Neural cell (in vitro differentiated cells): ENCODE measurements at regions not wholly inside any gene's neighbourhood (a gene's known extent, or its start where the extent isn't known, plus 50 kb on each side); places are given as distances from the start of the nearest gene placed in this dataset.

Source experiments
- CTCF ChIP-seq: fragments of 450-650 bp; IDR thresholded peaks from 2 replicates; pipeline ENCODE4 v1.5.1; 2014; ENCODE audit warnings: antibody characterized with exemption, mild to moderate bottlenecking, moderate library complexity; ENCODE audit not compliant: poor library complexity, severe bottlenecking
- EZH2 ChIP-seq: fragments of 200-600, 300-800 bp; shearing (Covaris generic), sonication (generic); IDR thresholded peaks from 2 replicates; pipeline ENCODE4 v1.6.1; 2014; ENCODE audit warnings: antibody characterized with exemption, low read length, borderline replicate concordance, mild to moderate bottlenecking; ENCODE audit not compliant: insufficient read depth, poor library complexity, severe bottlenecking
- MXI1 ChIP-seq: fragments of 450-650 bp; conservative IDR thresholded peaks from 2 replicates; pipeline ENCODE4 v1.6.1; 2014; ENCODE audit warnings: antibody characterized with exemption, mild to moderate bottlenecking; ENCODE audit not compliant: poor library complexity, severe bottlenecking
- POLR2AphosphoS5 ChIP-seq: IDR thresholded peaks from 2 replicates; pipeline ENCODE4 v1.6.1; 2012
- RAD21 ChIP-seq: fragments of 450-650 bp; conservative IDR thresholded peaks from 2 replicates; pipeline ENCODE4 v1.6.1; 2014; ENCODE audit warnings: antibody characterized with exemption, mild to moderate bottlenecking, moderate library complexity
- REST ChIP-seq: IDR thresholded peaks from 2 replicates; pipeline ENCODE4 v1.6.1; 2012; ENCODE audit warnings: borderline replicate concordance

GRCh38 chr1:175887521-175887920 lies 144.1 kb upstream of the TNR start:
- TF ChIP-seq CTCF (no peak), EZH2 (no peak), POLR2AphosphoS5 (no peak), RAD21 (no peak), REST (no peak), MXI1 (no peak)
